NCI-H2196 treated with DMSO at 0.1 percent for 48 hours (cell line): ENCODE measurements at regions not wholly inside any gene's neighbourhood (a gene's known extent, or its start where the extent isn't known, plus 50 kb on each side); places are given as distances from the start of the nearest gene placed in this dataset.

Source experiments
- DNase-seq: peaks from one replicate; lab custom pipeline; 2025; ENCODE audit not compliant: unreplicated experiment; lab: John Stamatoyannopoulos, UW

DNA sequence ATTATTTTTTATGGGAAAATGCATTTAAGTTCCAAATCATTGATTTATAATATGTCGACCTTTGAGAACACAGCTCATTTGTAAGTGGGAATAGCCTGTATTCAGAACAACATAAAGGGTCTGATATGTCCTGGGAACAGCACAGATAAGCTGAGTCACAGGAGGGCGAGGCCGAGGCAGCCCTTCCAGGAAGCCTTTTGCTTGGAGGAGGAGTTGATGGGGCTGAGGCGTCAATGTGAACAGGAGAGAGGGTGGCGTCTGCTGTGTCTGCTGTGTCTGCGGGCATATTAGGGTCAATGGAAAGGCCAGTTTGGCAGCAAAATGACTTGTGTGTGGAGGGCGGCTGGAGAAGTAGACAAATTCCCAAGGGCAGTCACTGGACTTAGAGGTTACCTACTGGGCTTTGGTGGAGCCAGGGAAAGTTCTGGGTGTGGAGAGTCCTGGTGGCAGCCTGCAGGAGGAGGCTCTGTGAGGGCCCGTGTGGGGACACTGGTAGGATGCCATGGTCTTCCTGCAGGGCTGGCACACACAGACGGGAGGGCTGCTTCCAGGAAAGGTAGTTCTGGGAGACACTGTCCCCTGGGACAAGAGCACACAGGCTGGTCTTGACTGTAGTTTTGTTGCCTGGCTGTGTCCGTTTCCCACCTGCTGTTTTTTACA lies 128.1 kb downstream of the GLI2 start:
- DNase-seq, result no peak

DNA sequence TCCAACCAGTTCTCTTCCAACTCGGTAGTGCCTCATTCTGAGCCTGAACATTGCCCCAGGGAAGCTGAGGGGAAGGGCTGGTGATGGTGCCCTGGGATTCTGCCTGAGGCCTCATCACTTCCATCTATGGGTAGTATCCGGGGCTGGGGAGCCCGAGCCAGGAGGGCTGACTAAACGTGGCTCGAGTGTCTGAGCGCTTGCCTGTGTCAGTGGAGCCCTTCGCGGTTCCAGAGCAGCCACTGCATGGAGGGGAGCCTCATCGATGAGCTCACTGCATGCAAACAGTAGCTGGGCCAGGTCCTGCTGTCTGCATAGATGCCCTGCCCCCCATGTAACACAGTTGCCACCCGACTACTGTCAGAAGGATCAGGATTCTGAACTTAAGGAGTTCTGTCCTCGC lies 129.3 kb downstream of the GLI2 start:
- no peak for DNase-seq

DNA sequence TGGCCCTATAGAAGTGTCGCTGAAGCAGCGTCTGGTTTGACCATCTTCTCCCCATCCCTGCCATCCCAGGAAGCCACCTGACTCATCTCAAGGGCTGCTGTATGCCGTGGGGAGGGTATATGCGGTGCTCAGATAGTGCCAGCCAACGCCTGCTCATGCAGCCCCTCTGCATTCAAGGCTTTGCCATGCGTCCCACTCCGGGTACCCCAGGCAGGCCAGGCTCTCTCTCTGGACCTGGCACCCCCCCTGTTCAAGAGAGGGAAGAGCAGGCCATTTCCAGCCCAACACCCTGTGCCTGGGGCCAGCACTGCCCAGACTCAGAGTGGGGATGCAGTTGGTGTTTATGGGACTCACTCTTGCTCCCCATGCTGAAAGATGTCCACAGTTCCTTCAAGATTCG lies 130.0 kb downstream of the GLI2 start:
- DNase-seq, result no peak

DNA sequence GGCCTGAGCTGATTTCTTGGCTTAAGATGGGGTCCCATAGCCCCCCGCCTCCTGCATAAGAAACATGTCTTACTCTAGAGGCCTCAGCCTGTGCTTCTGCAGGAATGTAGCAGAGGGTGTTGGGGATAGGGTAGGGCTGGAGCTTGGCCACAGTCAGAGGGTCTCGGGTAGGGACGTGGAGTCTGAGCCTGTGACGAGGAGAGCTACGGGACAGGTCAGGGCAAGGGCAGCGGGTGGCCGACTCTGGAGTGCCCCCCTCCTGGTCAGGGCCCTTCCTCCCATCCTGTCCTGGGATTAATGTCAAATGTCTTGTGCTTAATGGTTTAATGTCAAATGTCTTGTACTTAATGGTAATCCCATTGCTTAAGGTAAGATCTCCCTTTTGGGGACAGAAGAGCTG lies 130.4 kb downstream of the GLI2 start:
- DNase-seq, result no peak

DNA sequence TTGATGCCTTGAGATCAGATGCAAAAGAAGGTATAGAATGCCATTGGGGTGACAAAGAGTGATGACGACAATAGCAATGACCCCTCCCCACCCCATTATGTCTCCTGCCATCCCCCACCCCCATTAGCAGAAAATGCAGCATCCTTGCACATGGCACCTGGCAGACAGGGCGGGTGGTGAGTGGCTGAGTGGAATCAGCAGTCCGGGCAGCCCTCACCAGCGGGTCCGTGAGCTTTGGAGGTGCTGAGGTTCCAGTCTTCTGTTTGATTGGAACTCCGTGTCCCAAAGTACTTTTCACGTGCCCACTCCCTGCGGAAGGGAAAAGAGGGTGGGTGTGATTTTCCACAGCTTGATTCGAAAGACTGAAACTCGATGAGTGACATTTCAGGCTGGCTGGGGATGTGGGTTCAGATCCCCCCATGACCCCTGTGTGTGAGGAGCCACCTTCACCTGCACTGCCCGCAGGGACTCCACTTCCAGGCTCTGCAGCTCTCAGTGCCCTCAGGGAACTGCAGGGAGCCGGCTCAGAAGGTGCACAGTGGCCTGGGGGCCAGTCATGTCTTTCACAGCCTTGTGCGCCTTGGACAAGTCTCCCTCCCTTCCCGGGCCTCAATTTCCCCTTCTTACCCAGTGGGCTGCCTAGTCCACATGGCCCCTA lies 130.9 kb downstream of the GLI2 start:
- DNase-seq, result no peak

DNA sequence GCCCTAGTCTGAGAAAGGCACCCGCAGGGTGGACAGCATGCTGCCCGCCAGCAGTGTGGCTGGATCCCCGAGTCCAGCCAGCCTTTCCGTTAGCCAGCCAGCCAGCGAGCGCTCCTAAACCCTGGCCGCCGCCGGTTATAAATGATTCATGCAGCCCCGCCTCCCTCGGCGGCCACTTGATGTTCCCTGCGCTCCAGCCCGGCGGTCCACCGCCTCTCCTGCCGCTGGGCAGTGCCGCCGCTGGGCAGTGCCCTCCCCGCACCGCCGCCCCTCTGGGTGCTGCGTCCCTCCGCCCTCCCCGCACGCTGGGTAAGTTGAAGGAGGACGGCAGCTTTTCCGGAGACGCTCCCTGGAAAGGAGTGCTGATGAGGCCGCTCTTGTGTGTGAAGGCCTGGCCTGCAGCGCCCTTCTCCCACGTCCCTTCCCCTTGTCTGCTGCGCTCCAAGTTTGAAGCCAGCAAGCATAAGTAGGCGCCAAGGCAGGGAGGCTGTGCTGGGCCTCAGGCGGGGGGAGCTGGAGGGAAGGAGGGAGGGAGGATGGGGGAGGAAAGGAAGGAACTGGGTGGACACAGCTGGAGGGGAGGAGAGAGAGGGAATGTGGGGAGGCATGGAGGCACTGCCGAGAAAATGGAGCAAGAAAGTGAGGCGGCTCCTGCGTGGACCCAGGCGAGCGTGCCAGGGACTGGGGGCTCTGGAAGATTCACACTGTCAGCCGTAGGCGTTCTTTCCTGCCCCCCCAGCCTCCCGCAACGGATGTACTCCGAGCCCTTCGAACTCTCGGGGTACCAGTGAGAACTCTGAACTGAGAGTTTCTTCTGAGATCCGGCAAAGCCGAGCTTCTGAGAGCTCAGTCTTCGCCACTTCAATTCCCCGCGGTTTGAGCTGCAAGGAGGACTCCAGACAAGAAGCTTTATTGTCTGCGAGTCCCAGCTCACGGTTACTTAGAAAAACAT lies 131.9 kb downstream of the GLI2 start:
- DNase-seq, result no peak

DNA sequence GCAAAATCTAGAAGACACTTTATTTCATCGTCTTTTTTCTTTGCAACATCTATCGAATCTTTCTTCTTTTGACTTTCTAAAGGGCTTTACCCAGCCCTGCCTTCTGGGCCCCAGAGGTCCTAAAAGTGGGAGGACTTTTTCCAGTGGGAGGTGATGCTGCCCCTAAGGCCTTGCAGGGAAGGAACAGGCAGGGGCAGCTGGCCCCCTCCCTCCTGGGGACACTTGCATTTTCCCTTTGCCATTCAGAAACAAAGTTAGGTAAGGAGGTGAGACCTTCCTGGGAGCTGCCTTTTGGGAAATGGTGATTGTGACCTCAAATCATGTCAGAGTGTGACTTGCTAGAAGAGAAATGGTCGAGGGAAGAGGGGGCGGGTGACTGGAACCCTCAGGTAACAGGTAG lies 132.7 kb downstream of the GLI2 start:
- no peak for DNase-seq

DNA sequence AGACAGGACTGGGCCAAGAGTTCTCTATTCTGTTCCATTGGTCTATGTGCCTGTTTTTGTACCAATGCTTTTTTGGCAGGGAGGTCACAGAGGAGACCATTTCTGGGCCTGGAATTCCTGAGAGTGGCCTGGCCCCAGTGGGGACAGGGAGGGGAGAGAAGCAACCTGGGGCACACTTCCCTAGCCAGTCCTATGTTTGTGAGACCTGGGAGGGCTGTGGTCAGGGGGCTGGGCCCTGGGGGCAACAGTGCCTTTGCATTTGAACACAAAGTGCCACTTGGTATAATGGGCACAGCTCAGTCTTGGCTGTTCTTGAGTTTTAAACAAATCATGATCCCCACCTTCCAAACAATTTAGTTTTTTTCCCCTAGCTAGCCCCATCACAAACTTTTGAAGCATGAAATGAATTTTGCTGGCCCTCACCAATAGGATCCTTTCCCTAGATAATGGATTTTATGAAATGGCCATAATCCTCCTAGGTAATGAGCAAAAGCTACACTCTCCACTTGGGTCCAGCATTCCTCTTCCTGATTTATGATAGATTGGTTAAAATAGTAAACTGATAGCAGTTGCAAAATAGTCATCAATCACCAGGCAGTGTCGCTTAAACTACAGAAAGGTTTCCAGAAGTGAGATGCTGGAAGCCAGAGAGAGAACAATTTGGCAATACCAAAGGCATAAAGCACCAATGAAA lies 133.5 kb downstream of the GLI2 start:
- DNase-seq, result no peak

DNA sequence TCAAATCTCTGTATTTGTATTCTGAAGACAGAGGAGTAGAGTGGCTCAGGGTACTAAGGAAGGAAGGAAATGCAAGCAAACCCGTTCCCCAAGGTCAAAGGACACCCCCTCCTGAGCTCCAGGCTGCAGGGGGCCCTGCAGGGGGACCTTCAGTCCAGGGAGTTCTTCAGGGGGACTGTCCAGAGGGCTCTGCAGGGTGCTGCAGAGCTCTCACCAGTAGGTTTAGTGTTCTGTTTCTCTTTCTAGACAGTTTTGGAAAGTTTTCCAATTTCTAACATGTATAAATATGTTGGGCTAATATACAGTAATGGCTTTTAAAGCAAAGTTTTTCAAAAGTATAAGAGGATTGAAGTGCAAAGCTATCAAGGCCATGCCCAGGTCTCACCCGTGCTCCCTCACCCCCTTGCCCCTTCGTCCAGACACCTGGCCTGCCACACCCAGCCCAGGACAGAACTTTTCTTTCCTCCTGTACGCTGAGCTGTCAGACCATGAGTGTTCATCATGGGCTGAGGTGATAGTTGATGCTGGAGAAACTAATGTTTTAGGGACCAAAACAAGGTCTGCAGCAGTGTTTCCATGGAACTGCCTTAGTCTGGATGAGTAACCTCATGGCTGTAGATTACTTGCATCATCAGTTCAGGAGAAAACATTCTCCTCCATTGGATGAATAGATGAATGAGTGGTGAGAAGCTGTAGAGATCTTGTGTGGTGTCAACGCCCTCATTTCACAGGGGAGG lies 134.2 kb downstream of the GLI2 start:
- no peak for DNase-seq

DNA sequence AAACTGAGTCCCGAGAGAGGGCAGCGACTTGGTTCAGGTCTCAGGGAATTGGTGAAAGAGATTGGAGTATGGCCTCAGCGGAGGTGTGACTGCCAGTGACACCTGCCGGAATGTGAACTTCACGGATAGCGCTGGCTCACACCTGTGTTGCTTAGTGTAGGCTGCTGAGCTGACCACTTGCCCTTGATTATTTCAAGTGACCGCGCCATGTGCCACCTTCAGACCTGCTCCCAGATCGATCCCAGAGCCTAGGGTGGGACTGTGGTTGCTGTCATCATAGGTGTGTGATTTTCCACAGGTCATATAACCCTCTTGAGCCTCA lies 134.8 kb downstream of the GLI2 start:
- DNase-seq, result no peak

DNA sequence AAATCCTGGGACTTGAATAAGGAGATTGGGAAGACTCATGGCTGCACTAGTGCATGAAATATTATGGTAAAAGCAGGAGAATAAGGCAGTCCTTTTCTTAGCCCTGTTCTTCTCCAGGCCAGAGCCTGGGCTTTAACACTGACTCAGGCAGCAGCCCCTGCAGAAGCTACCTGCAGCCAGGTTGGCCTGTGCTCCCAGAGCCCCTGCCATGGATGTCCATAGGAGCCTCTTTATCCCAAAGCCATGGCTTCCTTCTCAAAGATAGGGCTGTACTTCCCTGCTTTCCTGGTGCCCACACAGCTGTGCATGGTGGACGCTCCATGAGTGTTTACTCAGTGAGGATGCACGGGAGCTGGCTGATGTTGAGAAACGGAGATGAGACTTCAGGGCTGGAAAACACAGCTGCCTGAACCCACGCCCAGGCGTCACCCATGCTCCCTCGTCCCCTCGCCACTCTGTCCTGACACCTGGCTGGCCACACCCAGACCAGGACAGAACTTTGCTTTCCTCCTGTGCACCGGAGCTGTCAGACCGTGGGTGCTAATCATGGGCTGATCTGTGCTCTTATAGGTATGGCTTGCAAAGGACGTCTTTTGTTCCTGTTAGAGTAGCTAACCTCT lies 135.5 kb downstream of the GLI2 start:
- no peak for DNase-seq

DNA sequence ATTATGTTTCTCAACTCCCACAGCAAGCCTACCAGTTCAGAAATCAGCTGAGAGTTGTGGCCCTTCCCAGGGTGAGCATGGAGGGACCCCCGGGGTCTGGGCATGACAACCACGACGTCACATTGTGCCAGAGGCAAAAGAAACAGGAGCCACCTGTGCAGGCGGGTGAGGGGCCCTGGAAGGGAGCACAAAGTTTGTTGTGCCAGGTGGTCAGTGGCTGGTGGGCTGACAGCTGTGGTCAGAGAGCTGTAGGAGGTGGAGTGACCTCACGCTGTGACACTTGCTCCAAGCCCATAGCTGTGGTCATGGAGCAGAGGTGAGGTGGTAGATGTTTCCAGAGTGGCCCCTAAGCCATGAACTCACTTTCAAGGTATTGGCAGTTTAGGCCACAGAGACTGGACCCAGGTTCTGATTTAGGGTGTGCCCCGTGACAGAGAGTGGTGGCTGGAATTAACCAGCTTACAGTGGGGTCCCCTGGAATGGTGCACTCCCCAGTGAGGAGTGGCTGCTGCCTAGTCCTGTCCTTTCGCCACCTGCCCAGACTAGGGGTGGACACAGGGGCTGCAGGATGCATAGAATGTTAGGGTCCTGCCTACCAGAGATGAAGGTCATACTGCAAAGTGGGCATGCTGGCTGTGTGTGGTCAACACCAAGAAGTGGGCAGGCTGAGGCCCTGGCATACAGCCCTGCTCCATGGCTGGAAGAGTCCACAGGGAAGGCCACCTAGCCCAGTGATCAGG lies 136.4 kb downstream of the GLI2 start:
- DNase-seq, result no peak

DNA sequence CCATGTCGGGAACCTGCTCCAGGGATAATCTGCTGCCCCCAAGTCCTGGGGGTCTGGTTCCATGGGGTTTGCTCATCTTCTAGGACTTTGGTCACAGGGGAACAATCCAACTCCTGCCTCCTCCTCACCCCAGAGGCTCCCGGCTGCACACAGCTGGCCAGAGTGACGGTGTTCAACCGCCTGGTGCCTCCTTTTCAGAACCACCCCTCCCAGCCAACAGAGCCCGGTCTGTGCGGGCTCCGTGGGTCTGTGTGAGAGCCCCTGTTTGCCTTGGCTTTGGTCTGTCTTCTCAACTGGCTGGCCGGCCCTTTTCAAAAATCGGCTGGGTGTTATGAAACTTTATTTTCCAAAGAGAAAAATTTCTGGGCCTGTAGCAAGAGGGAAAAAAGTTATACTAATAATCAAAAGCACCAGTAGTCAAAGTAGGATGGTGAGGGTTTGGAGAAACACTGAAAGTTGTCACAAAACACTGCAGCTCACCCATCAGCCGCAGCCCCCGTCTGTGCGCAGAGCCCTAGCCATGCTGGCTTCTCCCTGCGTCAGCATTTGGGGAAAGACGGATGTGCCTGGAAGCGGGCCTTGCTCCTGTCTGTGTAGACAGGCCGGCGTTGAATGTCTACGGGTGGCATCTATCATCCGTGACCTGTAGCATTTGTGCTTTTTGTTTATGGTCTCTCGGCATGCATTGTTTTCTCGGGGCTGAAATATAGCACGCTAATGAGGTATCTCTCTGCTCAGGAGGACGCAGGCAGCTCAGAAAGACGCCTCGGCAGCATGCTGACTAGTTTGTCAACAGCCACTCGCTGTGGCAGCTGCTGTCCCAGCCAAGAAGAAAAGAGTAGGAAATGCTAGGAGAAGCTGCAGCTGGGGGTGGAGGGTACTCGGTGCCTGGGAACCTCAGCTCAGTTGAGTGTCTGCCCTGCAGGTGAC lies 138.6 kb downstream of the GLI2 start:
- no peak for DNase-seq

DNA sequence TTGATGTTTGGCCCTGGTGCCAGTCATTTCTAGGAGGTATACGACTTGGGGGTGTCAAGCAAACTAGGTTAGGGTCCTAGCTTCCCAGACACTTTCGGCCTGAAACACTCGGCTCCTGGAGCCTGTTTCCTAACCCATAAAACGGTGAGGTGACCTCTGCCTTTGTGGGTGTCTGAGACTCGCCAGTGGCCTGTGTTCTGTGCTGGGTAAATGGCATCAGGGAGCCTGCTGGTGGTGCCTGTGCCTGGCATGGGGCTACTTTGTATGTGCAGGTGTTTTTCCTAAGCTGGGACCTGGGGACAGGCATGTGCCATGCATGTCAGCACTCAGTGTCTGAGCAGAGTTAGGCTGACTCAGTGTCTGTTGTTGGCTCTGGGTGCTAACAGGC lies 139.2 kb downstream of the GLI2 start:
- no peak for DNase-seq

DNA sequence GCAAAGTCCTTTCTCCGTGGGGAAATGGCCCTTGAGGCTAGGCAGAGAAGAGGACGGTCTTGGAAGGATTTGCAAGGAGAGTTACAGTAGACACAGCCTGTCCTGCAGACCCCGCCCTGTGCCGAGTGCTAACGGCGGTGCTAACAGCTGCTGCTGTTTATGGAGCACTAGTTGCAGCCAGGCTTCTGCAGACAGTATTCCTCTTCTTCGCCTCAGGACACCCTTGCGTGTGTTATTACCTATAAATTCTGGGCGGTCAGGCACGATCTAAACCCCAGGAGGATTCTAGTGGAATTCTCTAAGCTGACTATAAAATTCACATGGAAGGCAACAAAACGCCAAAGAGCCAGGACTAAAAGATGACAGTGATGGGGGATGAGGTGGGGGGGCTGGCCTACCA lies 139.8 kb downstream of the GLI2 start:
- DNase-seq, result no peak

DNA sequence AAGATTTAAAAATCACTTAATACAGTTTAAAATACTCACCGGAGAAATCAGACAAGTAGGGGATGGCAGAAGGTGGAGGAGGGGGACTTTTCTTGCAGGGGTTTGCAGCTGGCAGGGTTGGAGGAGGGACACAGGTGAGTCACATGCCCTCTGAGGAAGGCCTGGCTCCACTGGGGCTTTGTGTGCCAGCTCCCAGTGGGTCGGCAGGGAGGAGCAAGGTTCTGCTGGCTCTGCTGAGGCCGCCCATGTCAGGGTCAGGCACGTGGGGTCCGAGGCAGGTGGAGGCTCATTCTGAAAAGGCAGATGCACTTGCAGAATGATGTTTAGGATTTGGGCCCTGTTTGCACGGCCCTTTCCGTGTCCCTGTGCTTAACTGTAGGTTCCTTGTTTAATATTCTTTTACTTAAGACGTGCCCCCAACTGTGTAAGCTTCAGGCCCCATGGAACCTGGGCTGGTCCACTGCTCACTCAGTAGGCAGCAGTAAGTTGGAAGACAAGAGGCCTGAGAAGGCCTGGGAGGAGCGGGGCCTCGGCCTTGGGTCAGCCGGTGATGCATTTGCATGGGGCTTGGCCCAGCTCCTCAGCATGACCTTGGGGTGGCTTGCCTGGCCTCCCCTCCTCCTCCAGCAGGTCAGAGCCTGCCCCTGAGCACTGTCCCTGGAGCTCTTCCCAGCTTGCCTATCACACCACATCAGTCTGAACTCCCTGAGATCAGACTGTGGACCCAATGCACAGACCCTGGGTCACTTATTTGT lies 141.0 kb downstream of the GLI2 start:
- no peak for DNase-seq

DNA sequence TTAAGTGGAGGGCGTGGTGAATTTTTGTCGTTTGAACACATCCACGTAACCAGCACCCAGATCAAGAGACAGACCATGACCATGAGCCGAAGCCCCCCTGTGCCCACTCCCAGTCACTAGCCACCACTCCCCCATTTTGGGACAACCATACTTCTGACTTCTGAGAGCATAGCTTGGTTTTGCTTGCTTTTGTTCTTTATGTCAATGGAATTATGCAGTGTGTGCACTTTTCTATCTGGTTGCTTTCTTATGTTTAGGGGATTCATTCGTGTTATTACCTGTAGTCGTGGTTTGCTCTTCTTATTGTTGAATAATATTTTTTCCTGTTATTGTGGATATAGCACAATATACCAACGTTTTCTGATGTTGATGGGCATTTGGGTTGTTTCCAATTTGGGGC lies 141.7 kb downstream of the GLI2 start:
- no peak for DNase-seq

DNA sequence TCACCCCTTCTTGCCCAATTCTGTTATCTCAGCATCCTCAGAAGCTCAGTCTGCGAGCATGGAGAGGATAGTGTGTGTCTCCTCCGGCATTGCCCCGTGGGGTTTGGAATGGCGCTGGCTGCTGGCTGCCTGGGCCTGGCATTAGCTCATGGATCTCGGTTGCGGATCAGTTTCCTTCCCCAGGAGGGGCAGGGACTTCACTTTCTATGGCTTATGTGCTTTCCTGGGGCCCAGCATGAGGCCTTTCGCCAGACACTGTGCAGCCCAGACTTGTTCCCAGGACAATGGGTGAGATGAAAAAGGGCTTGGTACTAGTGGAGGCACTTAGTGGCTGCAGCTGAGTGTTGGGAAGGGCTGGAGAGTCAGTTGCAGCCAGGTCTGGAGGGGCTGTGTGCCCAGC lies 143.3 kb downstream of the GLI2 start:
- DNase-seq, result no peak
